Stimulated activated CD8-positive, alpha-beta memory T cell treated with anti-CD3 and anti-CD28 coated beads, Interleukin-7, amount 100 ng/mL, for 48 hours (primary cell): ENCODE measurements at regions not wholly inside any gene's neighbourhood (a gene's known extent, or its start where the extent isn't known, plus 50 kb on each side); places are given as distances from the start of the nearest gene placed in this dataset.
"Not testable (repeated sequence)": the region's sequence is repeated elsewhere in the genome, so short reads cannot be mapped to it uniquely, and the experiment has no call there.

Experiments used
- DNase-seq, 2 donors: peaks; one replicate each; pipeline ENCODE4 v3.0.0-alpha.2; 2020; ENCODE audit warnings: low read depth in 1 of 2; ENCODE audit errors: extremely low read depth in 1 of 2

- no peak for DNase-seq
These were observed 102.2 kb downstream of the CDC42EP3 start for GRCh38 chr2:37569131-37569823.

- DNase-seq, result no peak
These were observed 101.3 kb downstream of the CDC42EP3 start for GRCh38 chr2:37569986-37570679.

- peak; percentile 41 to 75 for DNase-seq
These were observed 100.5 kb downstream of the CDC42EP3 start for GRCh38 chr2:37570773-37571586.

- no peak for DNase-seq
These were observed 99.8 kb downstream of the CDC42EP3 start for GRCh38 chr2:37571587-37572136.

GRCh38 chr2:37573451-37574388 is 97.7 kb downstream of the CDC42EP3 start:
- DNase-seq, result no peak

- no peak for DNase-seq
These were observed 95.7 kb downstream of the CDC42EP3 start for GRCh38 chr2:37575780-37576179.

GRCh38 chr2:37576194-37576593 is 95.2 kb downstream of the CDC42EP3 start:
- not testable (repeated sequence) for DNase-seq

- no peak for DNase-seq
These were observed 94.6 kb downstream of the CDC42EP3 start for GRCh38 chr2:37576831-37577230.

GRCh38 chr2:37579192-37579713 is 92.2 kb downstream of the CDC42EP3 start:
- no peak for DNase-seq

GRCh38 chr2:37579949-37580348 is 91.5 kb downstream of the CDC42EP3 start:
- DNase-seq, result not testable (repeated sequence)

GRCh38 chr2:37581433-37581832 is 90.0 kb downstream of the CDC42EP3 start:
- no peak for DNase-seq

GRCh38 chr2:37582481-37583220 is 88.8 kb downstream of the CDC42EP3 start:
- no peak for DNase-seq

GRCh38 chr2:37583402-37583801 is 88.0 kb downstream of the CDC42EP3 start:
- no peak for DNase-seq

- no peak for DNase-seq
These were observed 87.6 kb downstream of the CDC42EP3 start for GRCh38 chr2:37583867-37584266.

- no peak for DNase-seq
These were observed 86.0 kb downstream of the CDC42EP3 start for GRCh38 chr2:37585295-37585908.

GRCh38 chr2:37585982-37586621 is 85.3 kb downstream of the CDC42EP3 start:
- DNase-seq, result peak in 1 of 2 donors; percentile 79

- DNase-seq, result no peak
These were observed 84.7 kb downstream of the CDC42EP3 start for GRCh38 chr2:37586663-37587317.

- DNase-seq, result no peak
These were observed 83.6 kb downstream of the CDC42EP3 start for GRCh38 chr2:37587817-37588216.
